HepG2 (cell line): ENCODE measurements at regions not wholly inside any gene's neighbourhood (a gene's known extent, or its start where the extent isn't known, plus 50 kb on each side); places are given as distances from the start of the nearest gene placed in this dataset.
A peak's percentile ranks its signal among the peaks of the same experiment; 100 is the strongest.

Experiments
- ATAC-seq: fragments of 200-7000 bp; cut with Tn5 transposase; 3 replicates; pipeline ENCODE4 v1.9.1; 2020; ENCODE audit warnings: mild to moderate bottlenecking, moderate library complexity
- BruUV-seq: library from RNA; stranded (reverse); fragments of 400-500 nt; replicated peaks from 2 replicates; lab custom pipeline; 2021; lab: Mats Ljungman, UMichigan
- CTCF ChIA-PET: fragments of 300-600 bp; formaldehyde crosslinking; extraction: SDS; loops from one replicate; lab custom pipeline; 2021; ENCODE audit warnings: low total read pairs, inconsistent platforms, low intra/inter-chr PET ratio; lab: Yijun Ruan, JAX
- POLR2A ChIA-PET: fragments of 350-600 bp; sonication (Branson Sonifier 250); formaldehyde crosslinking; loops from one replicate; lab custom pipeline; 2020; ENCODE audit warnings: antibody characterized with exemption, inconsistent platforms; lab: Yijun Ruan, JAX
- DNase-seq: peaks from one replicate; pipeline ENCODE4 v3.0.0-alpha.2; 2015; ENCODE audit warnings: low spot score
- FAIRE-seq: peaks from 3 replicates; lab custom pipeline; 2011; peaks lifted over from hg19 to GRCh38; lab: Jason Lieb, UNC
- H2AFZ ChIP-seq: one replicate; pipeline ENCODE4 v1.6.1; 2011; ENCODE audit warnings: low read length, inconsistent platforms
- H3K27ac ChIP-seq: fragments of 300-600 bp; 3 replicates; pipeline ENCODE4 v1.8.0; 2011; ENCODE audit warnings: mixed run types, mild to moderate bottlenecking, mixed read lengths, low read length, inconsistent platforms; ENCODE audit not compliant: insufficient read depth; ENCODE audit errors: extremely low read length
- H3K27me3 ChIP-seq, 2 experiments: fragments of 200-600 bp in 1 of 2; 2 replicates in 1 of 2; 3 replicates in 1 of 2; pipeline versions ENCODE4 v1.6.0 to v1.8.0; 2011; ENCODE audit warnings: low read length in 2 of 2, mild to moderate bottlenecking in 2 of 2, moderate library complexity in 2 of 2, inconsistent platforms in 1 of 2; ENCODE audit not compliant: insufficient read depth in 2 of 2, control insufficient read depth in 1 of 2
- H3K36me3 ChIP-seq, 2 experiments: fragments of 200-600 bp in 1 of 2; replicated peaks in 1 of 2; 2 replicates in 1 of 2; 3 replicates in 1 of 2; pipeline versions ENCODE4 v1.5.1 to v1.8.0; 2011; ENCODE audit warnings: low read length in 2 of 2, inconsistent platforms in 1 of 2; ENCODE audit not compliant: insufficient read depth in 2 of 2, control insufficient read depth in 1 of 2
- H3K4me1 ChIP-seq: 2 replicates; pipeline ENCODE4 v1.5.1; 2012; ENCODE audit warnings: low read length, inconsistent platforms; ENCODE audit not compliant: insufficient read depth
- H3K4me2 ChIP-seq: 2 replicates; pipeline ENCODE4 v1.6.0; 2011; ENCODE audit warnings: low read depth, low read length, inconsistent platforms
- H3K4me3 ChIP-seq, 3 experiments: fragments of 200-600 bp in 1 of 3; sonication (generic), shearing (Covaris generic) in 1 of 3; replicated peaks in 1 of 3; 2 replicates each; pipeline ENCODE4 v1.5.1; 2011 to 2016; ENCODE audit warnings: low read length in 3 of 3, inconsistent platforms in 2 of 3, low read depth in 2 of 3, mild to moderate bottlenecking in 2 of 3, control low read depth in 1 of 3, mixed read lengths in 1 of 3; ENCODE audit not compliant: insufficient read depth in 1 of 3
- H3K79me2 ChIP-seq: one replicate; pipeline ENCODE4 v1.6.1; 2011; ENCODE audit warnings: low read length, inconsistent platforms; ENCODE audit not compliant: insufficient read depth
- H3K9ac ChIP-seq: 2 replicates; pipeline ENCODE4 v1.6.0; 2011; ENCODE audit warnings: mild to moderate bottlenecking, low read depth, low read length, inconsistent platforms; ENCODE audit not compliant: insufficient read depth
- H3K9me3 ChIP-seq: 2 replicates; pipeline ENCODE4 v1.5.1; 2012; ENCODE audit warnings: mild to moderate bottlenecking, low read length
- H4K20me1 ChIP-seq: 2 replicates; pipeline ENCODE4 v1.6.0; 2011; ENCODE audit warnings: inconsistent platforms, mild to moderate bottlenecking, low read length, moderate library complexity; ENCODE audit not compliant: insufficient read depth
- CBFB ChIP-seq: sonication (generic); formaldehyde crosslinking; IDR thresholded peaks from 2 replicates; pipeline ENCODE4 v1.4.0; 2020; ENCODE audit warnings: missing genetic modification reagents
- FOSL2 ChIP-seq: sonication (generic); formaldehyde crosslinking; IDR thresholded peaks from 2 replicates; pipeline ENCODE4 v1.4.0; 2020; ENCODE audit warnings: missing genetic modification reagents
- KDM5B ChIP-seq: sonication (generic); formaldehyde crosslinking; IDR thresholded peaks from 2 replicates; pipeline ENCODE4 v1.4.0; 2020; ENCODE audit warnings: missing genetic modification reagents, mild to moderate bottlenecking, borderline replicate concordance
- SNRNP70 ChIP-seq: fragments of 200-400 bp; formaldehyde crosslinking; IDR thresholded peaks from 2 replicates; pipeline ENCODE4 v1.6.1; 2017; ENCODE audit warnings: mild to moderate bottlenecking, low read depth, low read length, moderate library complexity
- TBP ChIP-seq: sonication (generic); formaldehyde crosslinking; IDR thresholded peaks from 2 replicates; pipeline ENCODE4 v1.5.0; 2020; ENCODE audit warnings: missing genetic modification reagents
- ZBTB21 ChIP-seq: sonication (generic); formaldehyde crosslinking; IDR thresholded peaks from 2 replicates; pipeline ENCODE4 v1.4.0; 2020; ENCODE audit warnings: missing genetic modification reagents
- ZBTB42 ChIP-seq: sonication (generic); formaldehyde crosslinking; IDR thresholded peaks from 2 replicates; pipeline ENCODE4 v1.5.0; 2020; ENCODE audit warnings: mild to moderate bottlenecking, missing genetic modification reagents
- ZFP1 ChIP-seq: IDR thresholded peaks from 2 replicates; pipeline ENCODE4 v1.6.1; 2016
- ZNF567 ChIP-seq: sonication (generic); formaldehyde crosslinking; IDR thresholded peaks from 2 replicates; pipeline ENCODE4 v1.8.1; 2023; ENCODE audit warnings: mild to moderate bottlenecking, missing genetic modification reagents, borderline replicate concordance
- WGBS: methylation state at CpG from one replicate; pipeline ENCODE4 v1.1.6; 2017; ENCODE audit warnings: low lambda C conversion rate; 5-methylcytosine and 5-hydroxymethylcytosine counted together
- in situ Hi-C: cut with HindIII; loops from 2 replicates; pipeline ENCODE4 v1.10.0; 2017; ENCODE audit warnings: low pct_unique_long_range_greater_than_20kb; ENCODE audit not compliant: extremely low pct_ligation_motif_present
- intact Hi-C: fragments of 100-400 bp; cut with micrococcal nuclease; formaldehyde crosslinking; loops from one replicate; pipeline ENCODE4 v1.10.0; 2022; ENCODE audit not compliant: unreplicated experiment
- TF ChIP-seq, protein P1 (sequence below): IDR thresholded peaks from 2 replicates; pipeline ENCODE4 v1.6.1; 2012; ENCODE audit warnings: inconsistent platforms
- TF ChIP-seq, protein P2 (sequence below): sonication (generic); formaldehyde crosslinking; conservative IDR thresholded peaks from 2 replicates; pipeline ENCODE4 v1.8.0; 2022; ENCODE audit warnings: mild to moderate bottlenecking, moderate library complexity, missing genetic modification reagents

DNA sequence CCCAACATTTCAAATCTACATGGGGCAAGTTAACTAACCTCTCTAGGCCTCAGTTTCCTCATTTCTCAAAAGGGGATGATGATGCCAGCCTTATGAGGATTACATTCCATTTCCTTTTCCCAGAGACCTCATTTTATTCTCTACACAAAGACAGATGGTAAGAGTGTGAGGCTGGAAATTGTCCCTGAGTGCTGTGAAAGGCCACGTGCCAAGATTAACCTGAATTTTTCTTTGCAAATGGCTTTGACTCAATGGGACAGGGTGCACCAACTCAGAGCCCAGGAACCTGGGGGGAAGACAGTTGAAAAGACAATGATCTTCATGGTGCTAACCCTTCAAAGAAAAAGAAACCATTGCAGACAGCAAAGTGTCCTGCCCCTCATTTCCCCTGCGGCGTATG, 332.8 kb downstream of the TMEM114 start:
- POLR2A ChIA-PET = no interaction called here
- Histone ChIP-seq H3K27me3 (no peaks in the 10 kb centered on the region), H3K79me2 (no peaks in the 10 kb centered on the region), H3K27ac (no peak overlapping the region), H3K36me3 (no peaks in the 10 kb centered on the region), H3K9me3 (no peaks in the 10 kb centered on the region), H3K4me1 (0 out of 2 replicates have a peak, but pooled peaks cover 6% of the 10 kb centered on the region), H4K20me1 (no peaks in the 10 kb centered on the region), H3K9ac (no peak overlapping the region), H2AFZ (no peak overlapping the region), H3K4me2 (no peak overlapping the region), H3K4me3 (no peak overlapping the region)
- intact Hi-C loops (no loop called here), in situ Hi-C loops (no loop called here)
- FAIRE-seq (no peak), DNase-seq (no peak), ATAC-seq (no peak)
- BruUV-seq = no TSS peak
- CTCF ChIA-PET = no interaction called here
- TF ChIP-seq TBP (CRISPR knock-in tag) = no peak
- no peak for TF ChIP-seq KDM5B (CRISPR knock-in tag)
- TF ChIP-seq, protein P1, sequence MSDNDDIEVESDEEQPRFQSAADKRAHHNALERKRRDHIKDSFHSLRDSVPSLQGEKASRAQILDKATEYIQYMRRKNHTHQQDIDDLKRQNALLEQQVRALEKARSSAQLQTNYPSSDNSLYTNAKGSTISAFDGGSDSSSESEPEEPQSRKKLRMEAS = no peak
- no peak for TF ChIP-seq CBFB (CRISPR knock-in tag)
- no peak for TF ChIP-seq SNRNP70
- no peak for TF ChIP-seq ZNF567
- no peak for TF ChIP-seq ZBTB21 (CRISPR knock-in tag)
- TF ChIP-seq, protein P2, sequence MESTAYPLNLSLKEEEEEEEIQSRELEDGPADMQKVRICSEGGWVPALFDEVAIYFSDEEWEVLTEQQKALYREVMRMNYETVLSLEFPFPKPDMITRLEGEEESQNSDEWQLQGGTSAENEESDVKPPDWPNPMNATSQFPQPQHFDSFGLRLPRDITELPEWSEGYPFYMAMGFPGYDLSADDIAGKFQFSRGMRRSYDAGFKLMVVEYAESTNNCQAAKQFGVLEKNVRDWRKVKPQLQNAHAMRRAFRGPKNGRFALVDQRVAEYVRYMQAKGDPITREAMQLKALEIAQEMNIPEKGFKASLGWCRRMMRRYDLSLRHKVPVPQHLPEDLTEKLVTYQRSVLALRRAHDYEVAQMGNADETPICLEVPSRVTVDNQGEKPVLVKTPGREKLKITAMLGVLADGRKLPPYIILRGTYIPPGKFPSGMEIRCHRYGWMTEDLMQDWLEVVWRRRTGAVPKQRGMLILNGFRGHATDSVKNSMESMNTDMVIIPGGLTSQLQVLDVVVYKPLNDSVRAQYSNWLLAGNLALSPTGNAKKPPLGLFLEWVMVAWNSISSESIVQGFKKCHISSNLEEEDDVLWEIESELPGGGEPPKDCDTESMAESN (CRISPR knock-in tag) = no peak
- 34% methylated on average over 3 of the region's 3 CpGs for WGBS

DNA sequence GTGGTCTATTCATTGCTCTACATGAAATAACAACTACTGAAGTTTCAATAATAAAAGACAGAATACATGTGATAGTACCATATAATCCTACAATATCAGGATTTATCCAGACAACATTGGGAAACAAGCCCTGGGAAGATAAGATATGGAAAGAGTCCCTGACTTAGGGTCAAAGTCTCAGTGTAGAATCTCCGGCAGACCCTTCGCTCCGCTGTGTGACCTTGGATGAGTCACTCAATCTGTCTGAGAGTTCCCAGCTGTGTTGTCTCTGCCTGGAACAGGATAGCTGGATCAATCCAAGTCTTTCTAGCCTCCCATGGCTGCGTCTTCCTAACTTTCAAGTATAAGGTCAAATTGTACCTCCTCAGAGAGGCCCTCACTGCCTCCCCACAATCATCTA, 335.9 kb downstream of the TMEM114 start:
- H3K9ac ChIP-seq = no peak overlapping the region
- DNase-seq (no peak), ATAC-seq (no peak), FAIRE-seq (no peak)
- no peaks in the 10 kb centered on the region for H3K36me3 ChIP-seq
- WGBS = 9% methylated on average over 4 of the region's 4 CpGs
- intact Hi-C loops (no loop called here), in situ Hi-C loops (no loop called here)
- no TSS peak for BruUV-seq
- H3K27ac ChIP-seq = no peak overlapping the region
- peak; percentile 75 for TF ChIP-seq FOSL2
- no peak for TF ChIP-seq ZBTB42 (CRISPR knock-in tag)
- TF ChIP-seq ZFP1 (CRISPR knock-in tag) = peak; percentile 78; the same call in 1 of the 2 replicates
- no peaks in the 10 kb centered on the region for H3K9me3 ChIP-seq
- H3K79me2 ChIP-seq = no peaks in the 10 kb centered on the region
- no peaks in the 10 kb centered on the region for H3K27me3 ChIP-seq
- ChIA-PET POLR2A (no interaction called here), CTCF (no interaction called here)
- H4K20me1 ChIP-seq = no peaks in the 10 kb centered on the region
- no peak overlapping the region for H3K4me3 ChIP-seq
- no peak overlapping the region for H2AFZ ChIP-seq
- H3K4me1 ChIP-seq = no peaks in the 10 kb centered on the region
- no peak overlapping the region for H3K4me2 ChIP-seq
